Thyroid gland (tissue), 4 donors: ENCODE measurements at regions not wholly inside any gene's neighbourhood (a gene's known extent, or its start where the extent isn't known, plus 50 kb on each side); places are given as distances from the start of the nearest gene placed in this dataset.

Experiments used
- DNase-seq, 2 donors: peaks; one replicate each; pipeline ENCODE4 v3.0.0-alpha.2; 2019
- H3K27ac ChIP-seq, 3 donors: fragments of 200-600 bp; sonication (generic); 1 replicate in 2 of 3; 2 replicates in 1 of 3; pipeline ENCODE4 v1.5.1; 2016 to 2019; ENCODE audit warnings: mild to moderate bottlenecking in 1 of 3, moderate library complexity in 1 of 3
- H3K27me3 ChIP-seq: fragments of 200-600 bp; sonication (generic); one replicate; pipeline ENCODE4 v1.5.1; 2019
- H3K36me3 ChIP-seq, 2 donors: fragments of 200-600 bp; sonication (generic); one replicate each; pipeline ENCODE4 v1.5.1; 2016 to 2019
- H3K4me1 ChIP-seq, 2 donors: fragments of 200-600 bp; sonication (generic); one replicate each; pipeline ENCODE4 v1.5.1; 2017 to 2019
- H3K4me3 ChIP-seq, 3 donors: fragments of 200-600 bp; sonication (generic); replicated peaks in 1 of 3; 1 replicate in 2 of 3; 2 replicates in 1 of 3; pipeline ENCODE4 v1.5.1; 2016; ENCODE audit warnings: mild to moderate bottlenecking in 1 of 3
- H3K9me3 ChIP-seq: fragments of 200-600 bp; sonication (generic); one replicate; pipeline ENCODE4 v1.5.1; 2017
- CTCF ChIP-seq, 6 experiments: fragments of 200-600 bp in 3 of 6; fragments of 450-650 bp in 3 of 6; sonication (generic) in 3 of 6; IDR thresholded peaks; one replicate each; pipeline ENCODE4 v1.5.1; 2016 to 2019; ENCODE audit warnings: antibody characterized with exemption in 6 of 6, mild to moderate bottlenecking in 2 of 6, inconsistent platforms in 1 of 6, moderate library complexity in 1 of 6
- POLR2A ChIP-seq, 2 donors: fragments of 450-650 bp; IDR thresholded peaks; one replicate each; pipeline ENCODE4 v1.6.1; 2017; ENCODE audit warnings: antibody characterized with exemption in 2 of 2, mild to moderate bottlenecking in 2 of 2, moderate library complexity in 1 of 2
- WGBS, 2 donors: methylation state at CpG; one replicate each; pipeline ENCODE4 v1.1.5; 2017; 5-methylcytosine and 5-hydroxymethylcytosine counted together
- intact Hi-C: fragments of 100-400 bp; cut with DNase I; formaldehyde crosslinking; loops from one replicate; pipeline ENCODE4 v1.15.1; 2023

GRCh38 chr15:85941186-85941855, 138.3 kb upstream of the AGBL1 start:
- intact Hi-C loops, result no loop called here
- Histone ChIP-seq H3K4me1 (no peaks in the 10 kb centered on the region), H3K27me3 (no peaks in the 10 kb centered on the region), H3K9me3 (no peaks in the 10 kb centered on the region), H3K27ac (no peak overlapping the region), H3K36me3 (no peaks in the 10 kb centered on the region), H3K4me3 (no peak overlapping the region)
- 84 to 85% methylated on average over 2 of the region's 2 CpGs for WGBS, 2 donors
- no peak for TF ChIP-seq CTCF (IDR thresholded peaks at IDR 0.05)
- no peak for TF ChIP-seq POLR2A (IDR thresholded peaks at IDR 0.05)
- no peak for DNase-seq

GRCh38 chr15:85942632-85943031, 137.0 kb upstream of the AGBL1 start:
- Histone ChIP-seq H3K4me1 (no peaks in the 10 kb centered on the region), H3K27ac (no peak overlapping the region), H3K9me3 (no peaks in the 10 kb centered on the region), H3K4me3 (no peak overlapping the region), H3K27me3 (no peaks in the 10 kb centered on the region), H3K36me3 (no peaks in the 10 kb centered on the region)
- no peak for TF ChIP-seq CTCF (IDR thresholded peaks at IDR 0.05)
- TF ChIP-seq POLR2A (IDR thresholded peaks at IDR 0.05), result no peak
- WGBS, 2 donors, result 84 to 93% methylated on average over 5 of the region's 5 CpGs
- DNase-seq, result no peak
- intact Hi-C loops, result no loop called here

GRCh38 chr15:85943151-85943550, 136.5 kb upstream of the AGBL1 start:
- 80 to 85% methylated on average over 4 of the region's 4 CpGs for WGBS, 2 donors
- H3K9me3 ChIP-seq, result no peaks in the 10 kb centered on the region
- H3K27me3 ChIP-seq, result no peaks in the 10 kb centered on the region
- no peaks in the 10 kb centered on the region for H3K36me3 ChIP-seq
- H3K4me3 ChIP-seq, result no peak overlapping the region
- no peak overlapping the region for H3K27ac ChIP-seq
- TF ChIP-seq POLR2A (IDR thresholded peaks at IDR 0.05) (no peak), CTCF (IDR thresholded peaks at IDR 0.05) (no peak)
- no peaks in the 10 kb centered on the region for H3K4me1 ChIP-seq
- intact Hi-C loops, result no loop called here
- no peak for DNase-seq

- 86 to 92% methylated on average over 2 of the region's 2 CpGs for WGBS, 2 donors
- TF ChIP-seq CTCF (IDR thresholded peaks at IDR 0.05), result no peak
- TF ChIP-seq POLR2A (IDR thresholded peaks at IDR 0.05), result no peak
- no peak for DNase-seq
- Histone ChIP-seq H3K4me3 (no peak overlapping the region), H3K4me1 (no peaks in the 10 kb centered on the region), H3K36me3 (no peaks in the 10 kb centered on the region), H3K27ac (no peak overlapping the region), H3K9me3 (no peaks in the 10 kb centered on the region), H3K27me3 (no peaks in the 10 kb centered on the region)
- intact Hi-C loops, result no loop called here
Observed at GRCh38 chr15:85943791-85944190, 135.9 kb upstream of the AGBL1 start.

- H3K4me3 ChIP-seq, result no peak overlapping the region
- no peaks in the 10 kb centered on the region for H3K4me1 ChIP-seq
- TF ChIP-seq CTCF (IDR thresholded peaks at IDR 0.05), result no peak
- no peak for TF ChIP-seq POLR2A (IDR thresholded peaks at IDR 0.05)
- H3K27me3 ChIP-seq, result no peaks in the 10 kb centered on the region
- WGBS, 2 donors, result 75 to 79% methylated on average over 3 of the region's 3 CpGs
- DNase-seq, result no peak
- H3K36me3 ChIP-seq, result no peaks in the 10 kb centered on the region
- no peaks in the 10 kb centered on the region for H3K9me3 ChIP-seq
- intact Hi-C loops, result no loop called here
- no peak overlapping the region for H3K27ac ChIP-seq
Observed at GRCh38 chr15:85947021-85947420, 132.7 kb upstream of the AGBL1 start.
